ENCODE measurements at regions not wholly inside any gene's neighbourhood (a gene's known extent, or its start where the extent isn't known, plus 50 kb on each side); places are given as distances from the start of the nearest gene placed in this dataset.

GRCh38 chr3:102336130-102336529 is 98.7 kb upstream of the ZPLD1 start:
- TF ChIP-seq, protein P1, sequence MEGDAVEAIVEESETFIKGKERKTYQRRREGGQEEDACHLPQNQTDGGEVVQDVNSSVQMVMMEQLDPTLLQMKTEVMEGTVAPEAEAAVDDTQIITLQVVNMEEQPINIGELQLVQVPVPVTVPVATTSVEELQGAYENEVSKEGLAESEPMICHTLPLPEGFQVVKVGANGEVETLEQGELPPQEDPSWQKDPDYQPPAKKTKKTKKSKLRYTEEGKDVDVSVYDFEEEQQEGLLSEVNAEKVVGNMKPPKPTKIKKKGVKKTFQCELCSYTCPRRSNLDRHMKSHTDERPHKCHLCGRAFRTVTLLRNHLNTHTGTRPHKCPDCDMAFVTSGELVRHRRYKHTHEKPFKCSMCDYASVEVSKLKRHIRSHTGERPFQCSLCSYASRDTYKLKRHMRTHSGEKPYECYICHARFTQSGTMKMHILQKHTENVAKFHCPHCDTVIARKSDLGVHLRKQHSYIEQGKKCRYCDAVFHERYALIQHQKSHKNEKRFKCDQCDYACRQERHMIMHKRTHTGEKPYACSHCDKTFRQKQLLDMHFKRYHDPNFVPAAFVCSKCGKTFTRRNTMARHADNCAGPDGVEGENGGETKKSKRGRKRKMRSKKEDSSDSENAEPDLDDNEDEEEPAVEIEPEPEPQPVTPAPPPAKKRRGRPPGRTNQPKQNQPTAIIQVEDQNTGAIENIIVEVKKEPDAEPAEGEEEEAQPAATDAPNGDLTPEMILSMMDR (IDR thresholded peaks at IDR 0.05; ENCODE audit: low read depth, low read length): no peak
- H3K27me3 ChIP-seq (ENCODE audit: control insufficient read depth, insufficient read depth, low read length): no peaks in the 10 kb centered on the region
- no peak overlapping the region for H3K27ac ChIP-seq (ENCODE audit: low read depth, low read length)
- H3K4me3 ChIP-seq (ENCODE audit: low read depth, low read length): no peak overlapping the region
- ChIA-PET CTCF (no interaction called here), POLR2A (no interaction called here)
- H3K9me3 ChIP-seq (ENCODE audit: control insufficient read depth, insufficient read depth, low read length): no peaks in the 10 kb centered on the region
- DNase-seq (ENCODE audit: low read depth, low spot score): no peak

GRCh38 chr3:102339671-102340070 is 95.1 kb upstream of the ZPLD1 start:
- TF ChIP-seq, protein P1 (IDR thresholded peaks at IDR 0.05; ENCODE audit: low read depth, low read length): no peak
- no peak for DNase-seq (ENCODE audit: low read depth, low spot score)
- Histone ChIP-seq H3K27me3 (ENCODE audit: control insufficient read depth, insufficient read depth, low read length) (no peaks in the 10 kb centered on the region), H3K4me3 (ENCODE audit: low read depth, low read length) (no peak overlapping the region), H3K27ac (ENCODE audit: low read depth, low read length) (no peak overlapping the region), H3K9me3 (ENCODE audit: control insufficient read depth, insufficient read depth, low read length) (no peaks in the 10 kb centered on the region)
- CTCF ChIA-PET: no interaction called here
- POLR2A ChIA-PET: no interaction called here

DNA sequence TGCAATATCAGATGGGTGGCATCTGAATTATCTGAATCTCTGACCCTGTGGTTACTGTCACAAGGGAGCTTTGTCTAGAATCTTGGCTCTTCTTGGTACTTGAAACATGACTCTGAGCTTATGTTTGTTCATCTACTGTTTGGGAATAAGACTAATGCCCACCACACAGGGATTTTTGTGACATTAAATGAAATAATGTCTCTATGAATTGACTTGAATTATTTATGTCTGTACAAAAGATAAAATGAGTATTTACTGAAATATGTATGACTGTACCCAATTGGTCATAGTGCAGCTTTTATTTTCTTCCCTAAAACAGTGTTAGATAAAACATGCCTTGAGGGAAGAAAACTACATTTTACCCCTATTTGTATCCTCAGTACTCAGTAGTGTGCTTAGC is 87.9 kb upstream of the ZPLD1 start:
- ChIA-PET CTCF (no interaction called here), POLR2A (no interaction called here)
- Histone ChIP-seq H3K4me3 (ENCODE audit: low read depth, low read length) (no peak overlapping the region), H3K9me3 (ENCODE audit: control insufficient read depth, insufficient read depth, low read length) (no peaks in the 10 kb centered on the region), H3K27ac (ENCODE audit: low read depth, low read length) (no peak overlapping the region), H3K27me3 (ENCODE audit: control insufficient read depth, insufficient read depth, low read length) (no peaks in the 10 kb centered on the region)
- no peak for DNase-seq (ENCODE audit: low read depth, low spot score)
- TF ChIP-seq, protein P1 (IDR thresholded peaks at IDR 0.05; ENCODE audit: low read depth, low read length): no peak

DNA sequence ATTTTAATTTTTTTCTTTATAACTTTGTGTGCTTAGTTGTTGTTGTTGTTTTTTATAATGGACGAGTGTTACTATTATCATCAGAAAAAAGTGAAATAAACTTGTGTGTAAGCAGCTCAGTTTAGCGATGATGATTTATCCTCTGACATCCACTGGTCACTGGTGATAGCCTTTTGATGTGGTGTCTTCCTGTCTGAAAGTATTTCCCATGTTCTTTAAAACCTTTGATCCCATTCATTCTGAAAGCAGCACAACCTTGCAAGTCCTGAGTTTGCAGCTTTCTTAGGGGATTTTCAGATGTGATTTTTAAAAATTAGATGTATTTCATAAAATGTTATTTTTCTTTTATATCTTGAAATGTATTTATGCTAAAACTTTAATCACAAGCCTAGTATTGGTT is 85.9 kb upstream of the ZPLD1 start:
- DNase-seq (ENCODE audit: low read depth, low spot score): no peak
- Histone ChIP-seq H3K4me3 (ENCODE audit: low read depth, low read length) (no peak overlapping the region), H3K27me3 (ENCODE audit: control insufficient read depth, insufficient read depth, low read length) (no peaks in the 10 kb centered on the region), H3K9me3 (ENCODE audit: control insufficient read depth, insufficient read depth, low read length) (no peaks in the 10 kb centered on the region), H3K27ac (ENCODE audit: low read depth, low read length) (no peak overlapping the region)
- TF ChIP-seq, protein P1 (IDR thresholded peaks at IDR 0.05; ENCODE audit: low read depth, low read length): no peak
- ChIA-PET CTCF (no interaction called here), POLR2A (no interaction called here)

- TF ChIP-seq, protein P1 (IDR thresholded peaks at IDR 0.05; ENCODE audit: low read depth, low read length): no peak
- DNase-seq (ENCODE audit: low read depth, low spot score): no peak
- Histone ChIP-seq H3K27ac (ENCODE audit: low read depth, low read length) (no peak overlapping the region), H3K4me3 (ENCODE audit: low read depth, low read length) (no peak overlapping the region), H3K9me3 (ENCODE audit: control insufficient read depth, insufficient read depth, low read length) (no peaks in the 10 kb centered on the region), H3K27me3 (ENCODE audit: control insufficient read depth, insufficient read depth, low read length) (no peaks in the 10 kb centered on the region)
- ChIA-PET POLR2A (no interaction called here), CTCF (no interaction called here)
Observed at GRCh38 chr3:102353148-102353547, 81.7 kb upstream of the ZPLD1 start.

All from AG04450 (cell line).